ENCODE measurements at regions not wholly inside any gene's neighbourhood (a gene's known extent, or its start where the extent isn't known, plus 50 kb on each side); places are given as distances from the start of the nearest gene placed in this dataset.
A peak's percentile ranks its signal among the peaks of the same experiment; 100 is the strongest.
"Not testable (repeated sequence)": the region's sequence is repeated elsewhere in the genome, so short reads cannot be mapped to it uniquely, and the experiment has no call there.

DNA sequence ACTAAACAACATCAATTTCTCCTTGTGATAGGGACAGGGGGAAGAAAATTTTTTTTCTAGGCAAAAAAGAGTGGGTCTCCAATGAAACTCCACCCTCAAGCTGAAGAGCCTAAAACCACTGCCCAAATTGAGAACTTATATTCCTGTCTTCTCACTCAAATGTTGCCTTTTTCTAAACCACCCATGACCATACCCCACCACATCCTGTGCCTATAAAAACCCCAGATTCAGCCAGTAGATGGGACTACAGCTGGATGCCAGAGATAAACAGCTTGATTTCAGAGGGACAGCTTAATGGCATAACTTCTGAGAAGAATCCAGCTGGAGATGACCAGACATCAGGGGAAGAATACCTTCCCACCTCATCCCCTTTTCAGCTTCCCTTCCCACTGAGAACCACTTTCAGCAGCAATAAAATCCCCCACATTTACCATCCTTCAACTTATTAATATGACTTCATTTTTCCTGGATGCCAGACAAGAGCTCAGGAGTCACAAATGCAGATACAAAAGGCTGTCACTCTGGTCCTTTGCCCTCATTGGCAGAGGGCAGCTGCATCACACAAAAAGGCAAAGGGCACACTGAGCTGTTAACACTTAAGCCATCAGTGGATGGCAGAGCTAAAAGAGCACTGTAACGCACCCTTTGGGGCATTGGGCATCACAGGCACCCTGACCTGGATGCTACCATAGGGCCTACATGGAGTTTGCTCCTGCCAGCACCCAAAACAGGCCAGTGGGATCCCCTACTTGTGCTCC, 972.5 kb upstream of the CTNND2 start:
- H3K9me3 Mint-ChIP-seq = peaks cover 5 to 13% (median 5%) of the 10 kb centered on the region in 3 donors
- no peaks in the 10 kb centered on the region for H3K27me3 Mint-ChIP-seq
- no peaks in the 10 kb centered on the region for H3K4me1 Mint-ChIP-seq
- H3K4me3 Mint-ChIP-seq = no peak overlapping the region
- peak overlapping the region in 1 of 3 donors; percentile 67 for H3K27ac Mint-ChIP-seq
- H3K36me3 Mint-ChIP-seq = no peaks in the 10 kb centered on the region

DNA sequence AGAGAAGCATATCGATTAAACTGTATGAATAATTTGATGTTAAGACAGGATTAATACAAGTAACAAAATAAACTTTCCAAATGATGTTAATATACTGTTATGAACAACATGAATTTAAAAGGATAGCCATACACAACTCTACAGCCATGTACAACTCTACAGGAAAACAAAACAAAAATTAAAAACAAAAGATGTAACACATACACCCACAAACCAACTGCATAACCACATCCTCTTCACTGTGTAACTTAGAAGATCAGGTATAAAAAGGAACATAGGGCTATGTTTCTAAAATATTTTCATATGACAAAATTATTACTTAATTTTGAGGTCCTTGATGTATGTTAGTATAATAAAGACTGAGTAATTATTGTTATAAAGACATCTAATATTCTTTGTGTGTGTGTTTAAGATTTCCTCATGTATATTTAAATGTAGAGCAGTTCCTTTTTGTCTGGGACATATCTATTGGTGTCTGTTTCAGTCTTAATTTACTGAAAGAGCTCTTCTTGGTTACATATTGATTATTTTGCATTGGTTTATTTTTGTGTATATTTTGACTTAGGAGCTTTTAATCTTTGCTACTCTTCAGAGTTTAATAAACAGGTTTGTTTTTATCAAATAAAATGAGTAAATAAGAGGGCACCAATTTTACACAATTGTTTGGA, 966.8 kb upstream of the CTNND2 start:
- Mint-ChIP-seq H3K4me3 (peak overlapping the region in 1 of 4 donors; percentile 26), H3K4me1 (no peaks in the 10 kb centered on the region), H3K36me3 (no peaks in the 10 kb centered on the region), H3K9me3 (peaks cover 1 to 8% (median 3%) of the 10 kb centered on the region in 3 donors), H3K27me3 (no peaks in the 10 kb centered on the region), H3K27ac (no peak overlapping the region)

DNA sequence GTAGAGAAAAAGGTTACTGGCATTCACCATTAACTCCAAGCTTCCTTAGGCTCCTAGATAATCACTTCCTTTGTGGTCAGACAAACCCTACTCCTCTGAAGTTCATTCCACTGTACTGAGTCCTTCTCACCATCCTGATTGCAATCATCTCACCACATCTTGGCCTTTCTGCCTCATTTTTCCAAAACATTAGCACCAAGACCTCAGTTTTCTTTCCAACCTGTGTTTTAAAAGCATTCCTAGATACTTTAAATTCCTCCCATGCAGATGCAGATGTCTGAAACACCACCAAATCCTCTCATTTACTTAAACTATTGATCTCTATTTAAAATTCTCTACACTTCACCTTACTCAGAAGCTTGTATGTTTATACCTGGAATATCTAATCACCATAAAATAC, 961.3 kb upstream of the CTNND2 start:
- Mint-ChIP-seq H3K36me3 (no peaks in the 10 kb centered on the region), H3K27ac (no peak overlapping the region), H3K27me3 (no peaks in the 10 kb centered on the region)

DNA sequence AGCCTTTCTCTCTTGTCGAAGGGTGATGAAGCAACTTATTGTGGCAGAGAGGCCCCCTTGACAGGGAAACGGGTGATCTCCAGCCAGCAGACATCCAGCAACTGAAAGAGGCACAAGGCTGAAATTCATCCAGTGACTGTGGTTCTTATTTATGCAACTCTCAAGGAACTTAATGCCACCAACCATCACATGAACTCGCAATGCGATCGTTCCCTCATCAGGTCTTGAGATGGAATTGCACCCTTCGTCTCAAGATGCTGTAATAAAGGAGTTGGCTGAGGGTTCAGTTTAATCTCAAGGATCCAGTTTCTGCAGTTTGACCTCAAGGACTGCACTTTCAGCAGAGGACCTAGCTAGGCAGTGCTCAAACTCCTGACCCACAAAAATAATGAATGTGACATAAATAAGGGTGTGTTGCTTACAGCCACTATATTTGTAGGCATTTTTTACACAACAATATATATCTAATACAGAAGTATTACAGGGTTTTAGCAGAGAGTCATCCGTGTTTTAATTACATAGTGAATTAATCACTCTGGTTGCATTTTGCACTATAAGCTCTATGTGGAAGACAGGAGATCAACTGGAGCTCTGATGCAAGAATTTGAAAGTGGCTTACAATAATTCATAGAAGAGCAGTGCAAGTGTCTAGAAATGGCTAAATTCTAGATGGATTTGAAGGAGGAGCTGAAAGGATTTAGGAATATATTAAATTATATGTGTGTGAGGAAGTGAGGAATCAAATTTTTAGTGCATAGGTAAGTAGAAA, 957.8 kb upstream of the CTNND2 start:
- Mint-ChIP-seq H3K36me3 (no peaks in the 10 kb centered on the region), H3K9me3 (peaks cover 0 to 9% (median 1%) of the 10 kb centered on the region in 3 donors), H3K4me3 (no peak overlapping the region), H3K27me3 (no peaks in the 10 kb centered on the region), H3K4me1 (peaks cover 0 to 2% (median 0%) of the 10 kb centered on the region in 3 donors), H3K27ac (no peak overlapping the region)

More for the DNA sequence above, 961.3 kb upstream of the CTNND2 start:
- no peaks in the 10 kb centered on the region for H3K4me1 Mint-ChIP-seq
- no peaks in the 10 kb centered on the region for H3K9me3 Mint-ChIP-seq
- no peak overlapping the region for H3K4me3 Mint-ChIP-seq

DNA sequence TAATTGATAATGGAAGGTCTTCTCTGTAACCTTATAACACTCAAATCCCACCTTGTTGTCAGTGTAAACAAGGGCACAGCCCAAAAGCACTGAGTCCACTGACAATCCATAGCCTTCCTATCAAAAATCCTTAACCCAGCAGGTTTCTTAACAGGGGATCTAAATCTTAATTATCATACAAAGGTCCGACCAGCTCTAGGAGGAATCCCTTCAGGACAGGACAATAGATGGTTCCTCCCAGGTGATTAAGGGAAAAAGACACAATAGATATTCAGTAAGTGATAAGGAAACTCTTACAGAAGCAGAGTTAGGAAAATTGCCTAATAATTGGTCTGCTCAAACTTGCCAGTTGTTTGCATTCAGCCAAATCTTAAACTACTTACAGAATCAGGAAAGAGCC, 951.9 kb upstream of the CTNND2 start:
- not testable (repeated sequence) for H3K36me3 Mint-ChIP-seq, H3K27me3 Mint-ChIP-seq, H3K4me3 Mint-ChIP-seq, H3K27ac Mint-ChIP-seq, H3K4me1 Mint-ChIP-seq
- H3K9me3 Mint-ChIP-seq = peaks cover 2 to 15% (median 3%) of the 10 kb centered on the region in 3 donors

DNA sequence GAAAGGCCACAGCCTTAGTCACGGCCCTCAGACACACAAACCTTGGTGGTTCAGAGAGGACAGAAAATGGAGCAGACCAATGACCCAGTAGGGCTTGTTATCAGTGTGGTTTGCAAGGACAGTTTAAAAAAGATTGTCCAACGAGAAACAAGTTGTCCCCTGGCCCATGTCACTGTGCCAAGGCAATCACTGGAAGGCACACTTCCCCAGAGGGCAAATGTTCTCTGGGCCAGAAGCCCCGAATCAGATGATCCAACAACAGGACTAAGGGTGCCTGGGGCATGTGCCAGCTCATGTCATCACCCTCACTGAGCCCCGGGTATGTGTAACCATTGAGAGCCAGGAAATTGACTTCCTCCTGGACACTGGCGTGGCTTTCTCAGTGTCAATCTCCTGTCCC, 950.1 kb upstream of the CTNND2 start:
- no peak overlapping the region for H3K27ac Mint-ChIP-seq
- peak overlapping the region in 1 of 4 donors; percentile 12 for H3K4me3 Mint-ChIP-seq
- H3K36me3 Mint-ChIP-seq = no peaks in the 10 kb centered on the region
- no peaks in the 10 kb centered on the region for H3K27me3 Mint-ChIP-seq
- peaks cover 0 to 2% (median 0%) of the 10 kb centered on the region in 3 donors for H3K4me1 Mint-ChIP-seq
- peaks cover 2 to 12% (median 2%) of the 10 kb centered on the region in 3 donors for H3K9me3 Mint-ChIP-seq

DNA sequence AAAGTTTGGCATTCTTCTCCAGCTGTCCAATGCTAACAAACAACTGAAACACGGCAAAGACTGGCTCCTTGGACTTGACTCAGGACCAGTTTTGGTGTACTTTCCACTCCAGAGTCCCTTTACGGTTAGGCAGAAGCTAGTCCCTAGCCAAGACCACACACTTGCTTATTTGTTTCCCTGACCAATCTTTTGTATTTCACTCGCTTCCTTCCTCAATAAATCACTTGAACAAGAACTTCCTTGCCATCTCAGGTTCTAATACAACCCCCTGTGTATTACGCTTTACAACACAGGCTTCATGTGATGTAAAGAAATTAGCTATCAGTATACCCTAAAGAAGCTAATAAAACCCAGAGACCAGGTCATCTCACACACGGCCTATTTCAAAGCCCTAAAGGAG, 947.5 kb upstream of the CTNND2 start:
- H3K27me3 Mint-ChIP-seq = no peaks in the 10 kb centered on the region
- no peaks in the 10 kb centered on the region for H3K36me3 Mint-ChIP-seq
- no peak overlapping the region for H3K27ac Mint-ChIP-seq
- no peaks in the 10 kb centered on the region for H3K4me1 Mint-ChIP-seq
- no peak overlapping the region for H3K4me3 Mint-ChIP-seq
- peaks cover 0 to 6% (median 2%) of the 10 kb centered on the region in 3 donors for H3K9me3 Mint-ChIP-seq

DNA sequence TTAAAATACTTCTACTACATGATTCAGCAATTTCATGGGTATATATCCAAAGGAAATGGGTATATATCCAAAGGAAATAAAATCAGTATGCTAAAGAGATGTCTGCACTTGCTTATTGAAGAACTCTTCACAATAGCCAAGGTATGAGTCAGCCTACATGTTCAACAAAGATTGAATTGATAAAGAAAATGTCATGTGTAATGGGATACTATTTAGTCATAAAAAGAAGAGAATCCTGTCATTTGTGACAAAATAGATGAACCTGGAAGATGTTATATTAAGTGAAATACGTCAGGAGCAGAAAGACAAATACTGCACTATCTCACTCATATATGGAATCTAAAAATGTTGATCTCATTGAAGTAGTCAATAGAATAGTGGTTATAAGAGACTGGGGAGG, 944.5 kb upstream of the CTNND2 start:
- H3K9me3 Mint-ChIP-seq = no peaks in the 10 kb centered on the region
- H3K27me3 Mint-ChIP-seq = no peaks in the 10 kb centered on the region
- no peak overlapping the region for H3K27ac Mint-ChIP-seq
- no peaks in the 10 kb centered on the region for H3K4me1 Mint-ChIP-seq
- no peak overlapping the region for H3K4me3 Mint-ChIP-seq
- no peaks in the 10 kb centered on the region for H3K36me3 Mint-ChIP-seq

DNA sequence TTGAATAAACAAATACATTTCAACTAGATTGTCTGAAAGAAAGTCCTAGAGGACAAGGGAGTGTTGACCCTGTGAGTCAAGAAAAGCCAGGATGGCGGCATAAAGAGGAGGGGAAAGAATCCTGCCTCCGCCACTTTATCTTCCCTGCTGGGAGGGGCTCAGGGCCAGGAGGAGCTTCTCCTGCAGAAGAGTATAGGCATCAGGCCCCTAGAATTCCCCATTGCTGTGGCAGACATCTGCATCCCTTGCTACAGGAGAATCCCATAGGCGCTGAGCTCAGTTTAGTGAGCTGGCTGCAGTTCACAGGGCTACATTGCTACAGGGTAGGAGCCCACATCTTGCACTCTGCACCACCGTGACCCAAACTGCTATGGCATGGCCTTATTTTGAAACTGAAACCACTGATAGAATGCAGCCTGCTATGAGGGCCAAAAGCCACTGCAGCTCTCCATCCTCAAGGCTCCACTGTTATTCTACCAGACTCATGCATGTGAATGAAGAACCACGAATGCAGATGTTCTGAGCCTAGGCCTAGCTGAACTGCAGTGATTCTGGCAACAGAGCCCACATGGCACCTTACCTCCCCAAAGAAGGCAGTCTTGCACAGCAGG, 941.4 kb upstream of the CTNND2 start:
- Mint-ChIP-seq H3K27ac (no peak overlapping the region), H3K4me1 (peaks cover 0 to 1% (median 0%) of the 10 kb centered on the region in 3 donors), H3K36me3 (no peaks in the 10 kb centered on the region)

DNA sequence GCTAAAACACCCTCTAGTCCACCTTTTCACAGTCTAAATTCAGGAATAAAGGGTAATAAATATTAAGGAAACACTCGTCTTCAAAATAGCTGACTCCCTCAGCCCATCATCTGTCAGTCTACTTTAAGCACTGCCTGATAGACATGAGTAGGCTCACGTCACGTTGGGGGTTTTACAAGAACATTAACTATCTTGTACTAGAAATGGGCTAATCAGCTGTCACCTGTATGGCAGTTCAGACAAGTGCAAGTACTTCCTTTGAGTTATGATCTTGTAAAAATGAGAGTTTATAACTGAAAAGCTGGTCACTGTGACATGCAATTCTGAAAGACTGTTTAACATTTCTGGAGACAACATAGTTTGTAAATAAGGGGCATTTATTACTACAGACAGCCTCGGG, 936.7 kb upstream of the CTNND2 start:
- Mint-ChIP-seq H3K4me3 (no peak overlapping the region), H3K9me3 (peaks cover 0 to 13% (median 8%) of the 10 kb centered on the region in 3 donors), H3K4me1 (peaks cover 0 to 3% (median 0%) of the 10 kb centered on the region in 3 donors), H3K27me3 (no peaks in the 10 kb centered on the region), H3K27ac (no peak overlapping the region), H3K36me3 (no peaks in the 10 kb centered on the region)

More for the DNA sequence above, 941.4 kb upstream of the CTNND2 start:
- H3K4me3 Mint-ChIP-seq = no peak overlapping the region
- H3K9me3 Mint-ChIP-seq = peaks cover 0 to 6% (median 2%) of the 10 kb centered on the region in 3 donors
- no peaks in the 10 kb centered on the region for H3K27me3 Mint-ChIP-seq

DNA sequence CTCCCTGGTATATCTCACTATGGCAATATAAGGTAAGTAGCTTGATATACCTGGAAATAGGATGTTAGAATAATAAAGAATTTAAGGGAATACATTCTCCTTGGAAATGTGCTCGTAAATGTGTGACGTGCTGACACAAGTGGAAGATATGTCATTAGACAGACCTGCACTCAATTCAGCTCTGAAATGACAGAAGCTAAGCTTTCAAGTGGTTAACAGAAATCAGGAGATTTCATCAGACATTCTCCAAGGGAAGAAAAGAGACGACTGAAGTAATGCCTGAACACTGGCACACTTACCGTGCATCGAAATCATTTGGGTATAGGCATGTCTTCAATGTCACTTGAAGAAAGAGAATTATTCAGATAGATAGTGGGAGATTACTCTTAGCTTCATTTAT, 933.3 kb upstream of the CTNND2 start:
- Mint-ChIP-seq H3K9me3 (peaks cover 0 to 18% (median 8%) of the 10 kb centered on the region in 3 donors), H3K4me3 (no peak overlapping the region), H3K4me1 (peaks cover 0 to 3% (median 0%) of the 10 kb centered on the region in 3 donors), H3K27me3 (no peaks in the 10 kb centered on the region), H3K27ac (no peak overlapping the region), H3K36me3 (no peaks in the 10 kb centered on the region)

DNA sequence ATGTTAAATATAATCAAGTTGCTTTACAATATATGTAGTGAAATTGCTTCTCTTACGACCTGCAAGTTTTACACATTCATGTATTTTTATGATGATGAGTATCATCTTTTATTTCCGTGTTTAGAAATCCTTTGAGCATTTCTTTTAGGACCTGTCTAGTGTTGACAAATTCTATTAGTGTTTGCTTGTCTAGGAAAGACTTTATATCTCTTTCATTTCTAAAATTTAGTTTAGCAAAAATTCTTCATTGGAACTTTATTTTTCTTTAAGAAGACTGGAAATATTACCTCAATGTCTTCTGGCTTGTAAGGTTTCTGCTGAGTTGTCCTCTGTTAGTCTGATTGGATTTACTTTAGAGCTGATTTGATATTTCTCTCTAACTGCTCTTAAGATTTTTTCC, 920.9 kb upstream of the CTNND2 start:
- no peaks in the 10 kb centered on the region for H3K27me3 Mint-ChIP-seq
- H3K4me1 Mint-ChIP-seq = no peaks in the 10 kb centered on the region
- H3K27ac Mint-ChIP-seq = no peak overlapping the region
- H3K9me3 Mint-ChIP-seq = peaks cover 7 to 19% (median 7%) of the 10 kb centered on the region in 3 donors
- H3K4me3 Mint-ChIP-seq = no peak overlapping the region
- peaks cover 3% of the 10 kb centered on the region for H3K36me3 Mint-ChIP-seq

DNA sequence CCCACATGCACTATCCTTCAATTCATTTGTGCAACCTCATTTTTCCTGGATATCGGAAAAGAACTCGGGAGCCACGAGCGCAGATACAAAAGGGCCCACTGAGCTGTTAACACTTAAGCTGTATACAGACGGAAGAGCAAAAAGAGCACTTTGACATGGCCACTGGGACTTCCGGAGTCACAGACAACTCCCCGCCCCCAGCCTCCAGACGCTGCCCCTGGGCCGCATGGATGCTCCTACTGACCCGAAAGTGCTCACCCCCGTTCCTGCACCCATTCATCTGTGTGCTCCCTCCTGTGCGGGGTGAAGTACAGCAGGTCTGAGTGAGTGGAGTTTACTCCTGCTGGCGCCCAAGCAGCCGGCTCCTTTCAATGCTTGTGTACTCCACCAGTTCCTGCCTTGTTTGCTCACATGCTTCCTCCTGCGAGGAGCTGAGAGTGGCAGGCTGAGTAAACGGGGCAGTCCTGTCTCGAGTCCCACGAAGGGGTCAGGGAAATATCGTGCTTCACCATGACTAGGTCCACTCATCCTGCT, 901.0 kb upstream of the CTNND2 start:
- no peak overlapping the region for H3K4me3 Mint-ChIP-seq
- H3K27me3 Mint-ChIP-seq = no peaks in the 10 kb centered on the region
- no peak overlapping the region for H3K27ac Mint-ChIP-seq
- H3K9me3 Mint-ChIP-seq = peaks cover 0 to 5% (median 1%) of the 10 kb centered on the region in 3 donors
- H3K36me3 Mint-ChIP-seq = no peaks in the 10 kb centered on the region
- H3K4me1 Mint-ChIP-seq = no peaks in the 10 kb centered on the region

DNA sequence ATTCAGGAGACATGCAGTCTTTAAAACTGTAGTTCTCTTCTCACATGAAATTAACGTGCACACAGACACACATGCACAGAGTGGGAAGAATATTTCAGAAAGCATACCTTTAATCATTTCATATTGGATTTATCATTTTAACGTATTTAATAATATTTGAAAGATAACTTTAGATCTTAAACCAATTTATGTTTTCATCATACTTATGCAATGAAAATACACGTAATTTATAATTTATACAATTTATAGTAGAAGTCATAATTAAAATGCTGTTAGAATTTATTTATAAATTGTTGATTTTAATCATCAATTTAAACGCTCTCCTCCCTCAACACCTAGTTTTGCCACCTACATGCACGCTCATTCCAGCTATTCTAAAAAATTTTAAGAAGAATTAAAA, 894.9 kb upstream of the CTNND2 start:
- no peak overlapping the region for H3K4me3 Mint-ChIP-seq
- no peaks in the 10 kb centered on the region for H3K36me3 Mint-ChIP-seq
- no peak overlapping the region for H3K27ac Mint-ChIP-seq
- no peaks in the 10 kb centered on the region for H3K4me1 Mint-ChIP-seq
- H3K27me3 Mint-ChIP-seq = no peaks in the 10 kb centered on the region
- H3K9me3 Mint-ChIP-seq = peaks cover 0 to 5% (median 0%) of the 10 kb centered on the region in 3 donors

DNA sequence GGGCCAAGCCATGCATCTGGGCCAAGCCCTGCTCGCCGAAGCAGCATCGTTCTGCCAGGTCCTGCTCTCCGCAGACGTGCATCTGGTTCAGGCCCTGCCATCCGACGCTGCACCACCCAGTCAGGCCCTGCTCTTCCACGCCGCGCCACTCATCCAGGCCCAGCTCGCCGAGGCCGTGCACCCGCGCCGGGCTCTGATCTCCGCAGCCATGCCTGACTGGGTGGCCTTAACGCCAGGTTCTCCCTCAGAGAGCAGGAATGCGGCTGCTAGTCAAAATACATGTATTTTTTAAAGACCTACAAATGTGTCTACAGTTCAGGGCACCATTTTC, 891.1 kb upstream of the CTNND2 start:
- Mint-ChIP-seq H3K36me3 (no peaks in the 10 kb centered on the region), H3K27me3 (no peaks in the 10 kb centered on the region), H3K4me1 (no peaks in the 10 kb centered on the region), H3K4me3 (no peak overlapping the region), H3K27ac (no peak overlapping the region), H3K9me3 (peaks cover 2 to 11% (median 5%) of the 10 kb centered on the region in 3 donors)

All from IgD-negative memory B cell (primary cell).